SKM-1 treated with dmso at 0.1 percent for 144 hours (cell line): ENCODE measurements at regions not wholly inside any gene's neighbourhood (a gene's known extent, or its start where the extent isn't known, plus 50 kb on each side); places are given as distances from the start of the nearest gene placed in this dataset.

Experiments used
- DNase-seq: peaks from one replicate; lab custom pipeline; 2025; ENCODE audit not compliant: unreplicated experiment; lab: John Stamatoyannopoulos, UW

DNA sequence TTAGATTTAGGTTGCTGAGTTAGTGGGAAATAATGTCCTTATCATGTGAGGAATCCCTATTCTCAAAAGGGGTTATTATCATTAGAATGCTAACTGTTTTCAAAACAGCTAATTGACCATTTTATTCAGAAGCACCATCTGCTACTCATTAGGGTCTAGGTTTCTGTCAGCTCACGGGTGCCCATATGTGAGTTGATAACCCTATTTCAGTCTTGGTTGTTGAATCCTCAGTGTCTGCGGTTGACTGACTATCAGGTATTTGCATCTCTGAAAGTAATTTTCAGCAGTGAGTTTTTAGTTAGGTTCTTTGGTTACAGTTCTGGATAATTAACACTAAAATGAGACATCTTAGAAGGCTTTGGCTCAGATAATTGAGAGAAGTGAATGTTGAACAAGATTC is 1404.0 kb downstream of the AACS start:
- DNase-seq: no peak

DNA sequence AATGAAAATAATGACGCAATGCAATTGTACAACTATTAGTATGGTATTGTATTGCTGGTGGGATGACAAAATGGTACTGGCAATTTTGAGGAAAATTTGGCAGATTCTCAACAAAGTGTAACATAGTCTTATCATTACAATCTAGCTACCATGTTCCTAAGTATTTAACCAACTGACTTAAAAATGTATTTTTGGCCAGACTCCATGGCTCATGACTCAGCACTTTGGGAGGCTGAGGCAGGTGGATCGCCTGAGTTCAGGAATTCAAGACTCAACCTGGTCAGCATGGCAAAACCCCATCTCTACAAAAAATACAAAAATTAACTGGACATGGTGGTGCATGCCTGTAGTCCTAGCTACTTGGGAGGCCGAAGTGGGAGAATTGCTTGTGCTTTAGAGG is 1409.5 kb downstream of the AACS start:
- DNase-seq: no peak

- DNase-seq: no peak
Observed at GRCh38 chr12:126480451-126480850, 1415.2 kb downstream of the AACS start.

GRCh38 chr12:126481688-126482087 is 1416.5 kb downstream of the AACS start:
- no peak for DNase-seq

- DNase-seq: no peak
Observed at GRCh38 chr12:126482238-126482889, 1417.1 kb downstream of the AACS start.

- no peak for DNase-seq
Observed at GRCh38 chr12:126483145-126484068, 1418.2 kb downstream of the AACS start.

GRCh38 chr12:126487431-126487980 is 1422.3 kb downstream of the AACS start:
- DNase-seq: no peak

- no peak for DNase-seq
Observed at GRCh38 chr12:126488806-126489205, 1423.6 kb downstream of the AACS start.

DNA sequence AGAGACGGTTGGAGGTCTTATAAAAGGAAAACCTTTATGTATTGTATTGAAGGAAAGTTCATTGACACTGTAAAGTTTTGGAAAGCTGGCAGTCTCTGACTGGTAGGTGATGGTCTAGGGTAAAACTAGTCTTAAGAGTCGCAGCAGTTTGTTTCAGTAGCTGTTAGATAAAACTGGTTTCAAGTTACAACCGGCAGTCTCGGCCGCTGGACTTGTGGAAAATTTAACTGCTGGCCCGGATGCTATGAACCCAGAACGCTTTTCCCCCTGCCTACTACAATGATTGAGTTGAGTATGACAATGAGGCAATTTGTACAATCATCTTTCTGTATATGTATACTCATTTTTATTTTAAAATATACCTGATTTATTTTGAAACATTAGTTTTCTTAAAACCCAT is 1426.9 kb downstream of the AACS start:
- DNase-seq: no peak

DNA sequence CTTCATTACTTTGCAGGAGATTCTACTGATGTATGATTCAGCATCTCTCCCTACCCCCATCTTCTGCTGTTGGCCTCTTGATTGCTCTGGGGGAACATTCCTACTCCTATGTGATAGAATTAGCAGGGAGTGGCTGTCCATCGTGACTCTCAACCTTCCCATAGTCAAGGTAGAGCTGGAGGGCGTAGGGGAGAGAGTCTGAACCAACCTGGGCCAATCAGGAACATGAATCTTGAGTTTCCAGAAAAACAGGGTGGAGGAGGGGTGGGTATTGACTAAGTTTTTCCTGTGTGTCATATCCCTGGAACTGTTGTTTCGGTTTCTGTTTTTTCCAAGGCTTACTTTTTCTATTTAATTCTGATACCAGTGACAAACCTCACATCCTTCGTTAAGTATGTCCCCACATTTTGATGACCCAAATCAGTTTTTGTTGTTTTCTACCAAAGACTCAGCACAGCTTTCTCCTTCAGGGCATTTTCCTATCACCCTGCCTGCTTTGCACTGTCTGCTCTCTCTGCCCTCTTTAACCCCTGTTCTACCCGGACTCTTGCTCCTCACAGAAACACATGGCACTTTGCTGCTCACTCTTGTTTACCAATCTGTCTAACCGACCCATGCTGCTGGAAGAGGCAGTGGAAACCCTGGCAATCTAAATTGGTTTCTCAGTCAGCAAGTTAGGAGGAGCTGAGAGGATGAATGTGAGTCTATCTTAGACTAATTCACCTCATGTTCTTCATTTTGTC is 1428.3 kb downstream of the AACS start:
- DNase-seq: no peak

DNA sequence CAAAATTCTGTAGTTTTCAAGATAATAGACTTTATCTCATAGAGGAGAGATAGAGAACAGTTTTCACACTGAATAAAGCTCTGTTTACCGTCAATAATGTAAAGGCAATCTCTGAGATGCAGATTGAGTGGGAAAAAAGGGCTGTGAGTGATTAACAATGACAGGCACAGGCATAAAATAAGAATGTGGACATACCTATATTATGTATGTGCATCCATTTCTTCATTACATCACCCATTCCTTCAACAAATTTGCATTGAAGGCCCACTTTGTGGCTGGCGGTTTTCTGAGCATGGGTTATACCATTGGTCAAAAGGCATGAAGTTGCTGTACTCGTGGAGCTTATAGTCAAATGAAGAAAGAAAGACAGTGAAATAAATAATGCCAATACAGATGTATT is 1431.0 kb downstream of the AACS start:
- no peak for DNase-seq

DNA sequence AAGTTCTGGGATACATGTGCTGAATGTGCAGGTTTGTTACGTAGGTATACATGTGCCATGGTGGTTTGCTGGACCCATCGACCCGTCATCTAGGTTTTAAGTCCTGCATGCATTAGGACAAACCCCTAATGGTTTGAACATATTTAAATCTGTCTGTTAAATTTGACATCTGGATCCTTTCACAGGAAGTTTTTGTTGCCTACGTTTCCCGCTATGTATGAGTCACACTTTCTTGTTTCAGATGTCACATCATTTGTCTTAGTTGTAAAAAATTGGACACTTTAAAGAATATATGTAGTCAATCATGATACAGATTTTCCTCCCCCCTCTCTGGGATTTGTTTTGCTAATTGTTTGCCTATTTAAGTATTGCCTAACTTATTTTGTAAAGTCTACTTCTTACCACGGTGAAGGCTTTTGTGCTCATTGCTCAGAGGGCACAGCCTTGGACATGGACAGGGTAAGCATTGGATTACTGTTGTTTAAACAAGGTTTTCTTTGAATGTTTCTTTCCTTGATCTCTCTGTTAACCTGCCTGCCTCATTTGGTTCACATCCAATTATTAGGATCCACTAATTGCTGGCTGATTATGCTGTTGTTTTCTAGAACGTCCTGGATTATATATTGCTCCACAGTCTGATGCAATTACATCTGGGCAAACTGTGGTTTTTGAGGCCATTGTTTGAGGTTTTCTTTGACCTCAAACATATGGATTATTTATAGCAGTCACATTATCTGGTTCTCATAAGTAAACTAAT is 1441.4 kb downstream of the AACS start:
- DNase-seq: no peak

- DNase-seq: no peak
Observed at GRCh38 chr12:126507231-126507630, 1442.0 kb downstream of the AACS start.

GRCh38 chr12:126509572-126509971 is 1444.3 kb downstream of the AACS start:
- DNase-seq: no peak

GRCh38 chr12:126510630-126511029 is 1445.4 kb downstream of the AACS start:
- DNase-seq: no peak

DNA sequence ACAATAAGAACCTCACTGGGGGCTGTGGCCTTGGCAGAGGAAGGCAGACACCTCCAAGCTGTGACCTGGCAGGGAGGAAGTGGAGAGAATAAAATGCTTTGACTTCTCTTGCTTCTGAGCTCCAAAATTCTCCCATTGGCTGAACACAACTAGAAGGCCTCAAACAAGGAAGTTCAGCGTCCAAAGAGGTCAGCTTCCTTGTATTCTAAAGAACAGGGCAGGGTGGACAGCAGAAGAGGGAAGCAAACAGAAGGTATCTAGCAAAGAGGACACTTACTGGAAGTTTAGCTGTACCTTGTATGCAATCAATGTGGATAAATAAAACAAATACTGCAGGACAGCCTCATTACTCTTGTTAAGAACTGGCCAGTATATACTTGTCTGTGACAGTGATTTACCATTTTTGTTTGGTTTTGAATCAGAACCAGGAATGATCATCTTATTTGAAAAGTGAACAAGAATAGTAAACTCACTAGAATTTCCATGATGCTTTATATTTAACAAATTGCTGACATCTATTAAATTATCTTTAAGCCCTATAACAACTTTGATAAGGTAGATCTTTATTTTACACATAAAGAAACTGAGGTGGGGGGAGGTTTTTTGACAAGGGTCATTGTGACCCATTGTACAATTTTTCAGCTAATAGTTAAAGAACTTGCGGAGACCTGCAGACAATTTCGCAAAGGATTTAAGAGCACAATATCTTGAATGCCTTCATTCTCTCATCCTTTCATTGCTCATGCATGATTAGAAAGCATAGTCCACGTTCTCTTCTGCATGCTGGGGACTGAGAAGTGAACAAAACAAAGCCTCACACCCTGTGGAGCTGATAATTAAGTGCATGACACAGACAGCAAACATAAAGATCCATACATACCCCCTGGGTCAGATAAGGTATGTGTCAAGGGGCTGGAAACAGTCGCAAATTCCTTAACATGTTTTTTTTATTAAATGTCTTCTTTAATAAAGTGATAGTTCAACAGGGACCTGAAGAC is 1448.0 kb downstream of the AACS start:
- no peak for DNase-seq

DNA sequence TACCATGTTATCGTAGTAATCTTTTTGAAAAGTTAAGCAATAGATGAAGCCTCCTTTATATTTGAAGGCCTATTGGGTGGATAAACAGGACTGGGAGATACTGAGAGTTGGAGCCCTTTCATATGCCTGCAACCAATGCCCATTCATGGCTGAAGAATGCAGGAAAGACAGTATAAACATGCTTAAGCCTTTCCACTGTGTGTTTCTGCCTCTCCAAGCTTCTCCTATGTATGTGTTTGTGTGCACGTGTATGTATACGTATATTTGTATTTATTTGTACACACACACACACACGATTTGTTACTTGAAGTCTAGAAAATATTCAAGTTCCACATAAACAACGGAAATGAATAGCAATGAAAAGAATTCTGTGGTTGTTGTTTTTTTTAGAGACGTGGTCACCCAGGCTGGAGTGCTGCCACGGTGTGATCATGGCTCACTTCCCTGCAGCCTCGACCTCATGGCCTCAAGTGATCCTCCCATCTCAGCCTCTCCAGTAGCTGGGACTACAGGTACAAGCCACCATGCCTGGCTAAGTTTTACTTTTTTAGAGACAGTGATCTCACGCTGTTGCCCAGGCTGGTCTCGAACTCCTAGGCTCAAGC is 1453.5 kb downstream of the AACS start:
- DNase-seq: no peak

DNA sequence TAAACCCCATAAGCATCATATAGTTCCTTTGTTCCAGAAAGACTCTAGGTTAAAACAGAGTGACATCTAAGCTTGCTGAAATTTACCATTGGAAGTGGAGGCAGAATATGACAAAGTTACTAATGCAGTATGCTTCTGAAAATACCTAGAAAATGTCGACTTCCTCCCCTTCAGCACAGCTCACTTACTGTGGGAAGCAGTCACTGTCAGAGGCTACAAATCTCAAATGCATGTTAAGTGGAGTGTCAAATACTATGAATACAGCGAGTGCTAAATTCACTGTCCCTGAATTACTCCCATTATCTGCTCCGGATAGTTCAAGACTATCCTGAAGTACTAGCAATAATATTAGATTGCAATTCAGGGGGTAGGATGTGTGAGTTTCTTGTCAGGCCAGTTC is 1454.6 kb downstream of the AACS start:
- DNase-seq: no peak

DNA sequence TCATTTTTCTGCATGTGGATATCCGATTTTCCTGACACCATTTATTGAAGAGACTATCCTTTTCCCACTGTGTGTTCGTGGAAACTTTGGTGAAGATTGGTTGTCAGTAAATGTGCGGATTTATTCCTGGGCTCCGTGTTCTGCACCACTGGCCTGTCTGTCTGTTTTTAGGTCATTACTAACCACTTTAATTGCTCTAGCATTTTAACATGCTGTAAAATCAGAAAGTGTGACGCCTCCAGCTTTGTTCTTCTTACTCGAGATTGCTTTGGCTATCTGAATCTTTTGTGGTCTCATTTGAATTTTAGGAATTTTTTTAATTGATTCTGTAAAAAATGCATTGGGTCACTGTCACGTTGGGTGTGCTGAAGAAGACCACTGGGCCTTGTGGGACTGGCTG is 1458.7 kb downstream of the AACS start:
- no peak for DNase-seq
